Spleen (tissue), 7 donors: ENCODE measurements at regions not wholly inside any gene's neighbourhood (a gene's known extent, or its start where the extent isn't known, plus 50 kb on each side); places are given as distances from the start of the nearest gene placed in this dataset.
"Not testable (repeated sequence)": the region's sequence is repeated elsewhere in the genome, so short reads cannot be mapped to it uniquely, and the experiment has no call there.

Experiments used
- CTCF ChIP-seq, 11 experiments: fragments of 200-600 bp in 7 of 11; fragments of 450-650 bp in 4 of 11; sonication (generic) in 4 of 11; IDR thresholded peaks in 8 of 11; conservative IDR thresholded peaks in 3 of 11; 1 replicate in 7 of 11; 2 replicates in 4 of 11; pipeline versions ENCODE4 v1.4.0 to v1.8.0; 2016 to 2021; ENCODE audit warnings: antibody characterized with exemption in 11 of 11, inconsistent platforms in 4 of 11, mild to moderate bottlenecking in 1 of 11
- POLR2A ChIP-seq, 3 donors: fragments of 450-650 bp; IDR thresholded peaks; one replicate each; pipeline ENCODE4 v1.5.1; 2017; ENCODE audit warnings: antibody characterized with exemption in 3 of 3, mild to moderate bottlenecking in 1 of 3
- POLR2AphosphoS5 ChIP-seq, 3 donors: sonication (generic); formaldehyde crosslinking; IDR thresholded peaks; one replicate each; pipeline ENCODE4 v1.5.1; 2017; ENCODE audit warnings: antibody characterized with exemption in 3 of 3
- donor health status: DM: no; HTN: no; CAD: no; lungs with moderate emphysema.
- donor health status: DM: no; HTN: no; CAD: no.
- donor health status: DM: no; HTN: no; CAD: no.

GRCh38 chr10:8179773-8180172 is 125.3 kb downstream of the GATA3 start:
- not testable (repeated sequence) for TF ChIP-seq POLR2A (IDR thresholded peaks at IDR 0.05); CTCF (IDR thresholded peaks at IDR 0.05 in 8 of 11, conservative IDR thresholded peaks at IDR 0.05 in 3 of 11); POLR2AphosphoS5 (IDR thresholded peaks at IDR 0.05)
